ENCODE measurements at regions not wholly inside any gene's neighbourhood (a gene's known extent, or its start where the extent isn't known, plus 50 kb on each side); places are given as distances from the start of the nearest gene placed in this dataset.

- ATAC-seq (replicated peaks in 1 of 2) = no peak
- DNase-seq = no peak
Measured at GRCh38 chr2:150230004-150230403, 257.5 kb downstream of the RND3 start.

GRCh38 chr2:150228936-150229335 is 258.5 kb downstream of the RND3 start:
- Mint-ChIP-seq H3K36me3 (ENCODE audit: insufficient read depth in 2 of 2) (no peaks in the 10 kb centered on the region), H3K4me3 (no peak overlapping the region)

More at GRCh38 chr2:150230004-150230403, 257.5 kb downstream of the RND3 start:
- H3K4me3 Mint-ChIP-seq = no peak overlapping the region
- H3K27me3 Mint-ChIP-seq (ENCODE audit: low read depth) = no peaks in the 10 kb centered on the region
- no peaks in the 10 kb centered on the region for H3K4me1 Mint-ChIP-seq (ENCODE audit: low read depth)
- H3K9me3 Mint-ChIP-seq = peaks cover 0 to 3% of the 10 kb centered on the region in 2 donors
- no peaks in the 10 kb centered on the region for H3K36me3 Mint-ChIP-seq (ENCODE audit: insufficient read depth in 2 of 2)
- H3K27ac Mint-ChIP-seq = no peak overlapping the region

GRCh38 chr2:150225030-150225429 is 262.4 kb downstream of the RND3 start:
- Mint-ChIP-seq H3K9me3 (no peaks in the 10 kb centered on the region), H3K36me3 (ENCODE audit: insufficient read depth in 2 of 2) (no peaks in the 10 kb centered on the region), H3K4me3 (no peak overlapping the region), H3K27ac (no peak overlapping the region), H3K27me3 (ENCODE audit: low read depth) (no peaks in the 10 kb centered on the region), H3K4me1 (ENCODE audit: low read depth) (no peaks in the 10 kb centered on the region)
- DNase-seq (no peak), ATAC-seq (replicated peaks in 1 of 2) (no peak)

More at GRCh38 chr2:150228936-150229335, 258.5 kb downstream of the RND3 start:
- no peak for DNase-seq
- Mint-ChIP-seq H3K27me3 (ENCODE audit: low read depth) (no peaks in the 10 kb centered on the region), H3K9me3 (peaks cover 0 to 3% of the 10 kb centered on the region in 2 donors), H3K4me1 (ENCODE audit: low read depth) (no peaks in the 10 kb centered on the region), H3K27ac (no peak overlapping the region)
- no peak for ATAC-seq (replicated peaks in 1 of 2)

GRCh38 chr2:150224321-150224720 is 263.1 kb downstream of the RND3 start:
- H3K27ac Mint-ChIP-seq = no peak overlapping the region
- H3K27me3 Mint-ChIP-seq (ENCODE audit: low read depth) = no peaks in the 10 kb centered on the region
- no peaks in the 10 kb centered on the region for H3K36me3 Mint-ChIP-seq (ENCODE audit: insufficient read depth in 2 of 2)
- no peak overlapping the region for H3K4me3 Mint-ChIP-seq
- DNase-seq (no peak), ATAC-seq (replicated peaks in 1 of 2) (no peak)
- no peaks in the 10 kb centered on the region for H3K9me3 Mint-ChIP-seq
- H3K4me1 Mint-ChIP-seq (ENCODE audit: low read depth) = no peaks in the 10 kb centered on the region

GRCh38 chr2:150222942-150223341 is 264.5 kb downstream of the RND3 start:
- Mint-ChIP-seq H3K36me3 (ENCODE audit: insufficient read depth in 2 of 2) (no peaks in the 10 kb centered on the region), H3K4me3 (no peak overlapping the region), H3K9me3 (no peaks in the 10 kb centered on the region), H3K4me1 (ENCODE audit: low read depth) (no peaks in the 10 kb centered on the region), H3K27me3 (ENCODE audit: low read depth) (no peaks in the 10 kb centered on the region), H3K27ac (no peak overlapping the region)
- DNase-seq = no peak
- no peak for ATAC-seq (replicated peaks in 1 of 2)

- no peak overlapping the region for H3K27ac Mint-ChIP-seq
- no peaks in the 10 kb centered on the region for H3K9me3 Mint-ChIP-seq
- H3K4me1 Mint-ChIP-seq (ENCODE audit: low read depth) = no peaks in the 10 kb centered on the region
- DNase-seq = no peak
- H3K4me3 Mint-ChIP-seq = no peak overlapping the region
- no peak for ATAC-seq (replicated peaks in 1 of 2)
- H3K36me3 Mint-ChIP-seq (ENCODE audit: insufficient read depth in 2 of 2) = no peaks in the 10 kb centered on the region
- no peaks in the 10 kb centered on the region for H3K27me3 Mint-ChIP-seq (ENCODE audit: low read depth)
Measured at GRCh38 chr2:150222379-150222778, 265.1 kb downstream of the RND3 start.

- ATAC-seq (replicated peaks in 1 of 2) (no peak), DNase-seq (no peak)
- H3K27ac Mint-ChIP-seq = no peak overlapping the region
- H3K27me3 Mint-ChIP-seq (ENCODE audit: low read depth) = no peaks in the 10 kb centered on the region
- no peaks in the 10 kb centered on the region for H3K4me1 Mint-ChIP-seq (ENCODE audit: low read depth)
- H3K36me3 Mint-ChIP-seq (ENCODE audit: insufficient read depth in 2 of 2) = no peaks in the 10 kb centered on the region
- H3K4me3 Mint-ChIP-seq = no peak overlapping the region
- no peaks in the 10 kb centered on the region for H3K9me3 Mint-ChIP-seq
Measured at GRCh38 chr2:150219861-150220260, 267.6 kb downstream of the RND3 start.

GRCh38 chr2:150215041-150215440 is 272.4 kb downstream of the RND3 start:
- H3K9me3 Mint-ChIP-seq = peaks cover 0 to 2% of the 10 kb centered on the region in 2 donors
- no peaks in the 10 kb centered on the region for H3K36me3 Mint-ChIP-seq (ENCODE audit: insufficient read depth in 2 of 2)
- no peaks in the 10 kb centered on the region for H3K27me3 Mint-ChIP-seq (ENCODE audit: low read depth)
- no peak overlapping the region for H3K4me3 Mint-ChIP-seq
- no peak for DNase-seq
- no peaks in the 10 kb centered on the region for H3K4me1 Mint-ChIP-seq (ENCODE audit: low read depth)
- no peak for ATAC-seq (replicated peaks in 1 of 2)
- H3K27ac Mint-ChIP-seq = no peak overlapping the region

- Mint-ChIP-seq H3K36me3 (ENCODE audit: insufficient read depth in 2 of 2) (no peaks in the 10 kb centered on the region), H3K9me3 (peaks cover 0 to 2% of the 10 kb centered on the region in 2 donors), H3K27me3 (ENCODE audit: low read depth) (no peaks in the 10 kb centered on the region)
Measured at GRCh38 chr2:150214626-150215025, 272.8 kb downstream of the RND3 start.

GRCh38 chr2:150212722-150213171 is 274.7 kb downstream of the RND3 start:
- Mint-ChIP-seq H3K4me3 (no peak overlapping the region), H3K4me1 (ENCODE audit: low read depth) (no peaks in the 10 kb centered on the region), H3K27me3 (ENCODE audit: low read depth) (no peaks in the 10 kb centered on the region), H3K27ac (no peak overlapping the region), H3K9me3 (peaks cover 0 to 2% of the 10 kb centered on the region in 2 donors), H3K36me3 (ENCODE audit: insufficient read depth in 2 of 2) (no peaks in the 10 kb centered on the region)
- DNase-seq (no peak), ATAC-seq (replicated peaks in 1 of 2) (no peak)

More at GRCh38 chr2:150214626-150215025, 272.8 kb downstream of the RND3 start:
- no peak for ATAC-seq (replicated peaks in 1 of 2)
- DNase-seq = no peak
- Mint-ChIP-seq H3K4me1 (ENCODE audit: low read depth) (no peaks in the 10 kb centered on the region), H3K27ac (no peak overlapping the region), H3K4me3 (no peak overlapping the region)

- no peak for ATAC-seq (replicated peaks in 1 of 2)
- Mint-ChIP-seq H3K36me3 (ENCODE audit: insufficient read depth in 2 of 2) (no peaks in the 10 kb centered on the region), H3K4me1 (ENCODE audit: low read depth) (no peaks in the 10 kb centered on the region), H3K27me3 (ENCODE audit: low read depth) (no peaks in the 10 kb centered on the region), H3K27ac (no peak overlapping the region), H3K9me3 (peaks cover 0 to 2% of the 10 kb centered on the region in 2 donors), H3K4me3 (no peak overlapping the region)
- DNase-seq = no peak
Measured at GRCh38 chr2:150211164-150211631, 276.3 kb downstream of the RND3 start.

- no peak overlapping the region for H3K4me3 Mint-ChIP-seq
- ATAC-seq (replicated peaks in 1 of 2) = no peak
- peaks cover 0 to 2% of the 10 kb centered on the region in 2 donors for H3K9me3 Mint-ChIP-seq
- H3K36me3 Mint-ChIP-seq (ENCODE audit: insufficient read depth in 2 of 2) = no peaks in the 10 kb centered on the region
- no peak overlapping the region for H3K27ac Mint-ChIP-seq
- H3K27me3 Mint-ChIP-seq (ENCODE audit: low read depth) = no peaks in the 10 kb centered on the region
- DNase-seq = no peak
- H3K4me1 Mint-ChIP-seq (ENCODE audit: low read depth) = no peaks in the 10 kb centered on the region
Measured at GRCh38 chr2:150209746-150210145, 277.7 kb downstream of the RND3 start.

- Mint-ChIP-seq H3K4me3 (no peak overlapping the region), H3K36me3 (ENCODE audit: insufficient read depth in 2 of 2) (no peaks in the 10 kb centered on the region), H3K4me1 (ENCODE audit: low read depth) (no peaks in the 10 kb centered on the region), H3K27ac (no peak overlapping the region), H3K9me3 (peaks cover 0 to 2% of the 10 kb centered on the region in 2 donors), H3K27me3 (ENCODE audit: low read depth) (no peaks in the 10 kb centered on the region)
- ATAC-seq (replicated peaks in 1 of 2) (no peak), DNase-seq (no peak)
Measured at GRCh38 chr2:150208689-150209088, 278.8 kb downstream of the RND3 start.

GRCh38 chr2:150207979-150208378 is 279.5 kb downstream of the RND3 start:
- no peaks in the 10 kb centered on the region for H3K27me3 Mint-ChIP-seq (ENCODE audit: low read depth)
- no peaks in the 10 kb centered on the region for H3K4me1 Mint-ChIP-seq (ENCODE audit: low read depth)
- no peaks in the 10 kb centered on the region for H3K36me3 Mint-ChIP-seq (ENCODE audit: insufficient read depth in 2 of 2)

More at GRCh38 chr2:150207979-150208378, 279.5 kb downstream of the RND3 start:
- Mint-ChIP-seq H3K27ac (no peak overlapping the region), H3K9me3 (peaks cover 2% of the 10 kb centered on the region in 2 donors), H3K4me3 (no peak overlapping the region)
- DNase-seq = no peak
- no peak for ATAC-seq (replicated peaks in 1 of 2)

Data from activated T-cell treated with anti-CD3 and anti-CD28 coated beads, Interleukin-2, amount 50 U/mL, for 72 hours (primary cell).